Stimulated activated CD4-positive, alpha-beta T cell treated with anti-CD3 and anti-CD28 coated beads, TNF-alpha, amount 100 ng/mL, for 48 hours (primary cell): ENCODE measurements at regions not wholly inside any gene's neighbourhood (a gene's known extent, or its start where the extent isn't known, plus 50 kb on each side); places are given as distances from the start of the nearest gene placed in this dataset.
"Not testable (repeated sequence)": the region's sequence is repeated elsewhere in the genome, so short reads cannot be mapped to it uniquely, and the experiment has no call there.

ENCODE experiments used
- DNase-seq, 3 donors: peaks; one replicate each; pipeline ENCODE4 v3.0.0-alpha.2; 2020; ENCODE audit warnings: low read depth in 3 of 3

GRCh38 chr4:33996075-33996718 is 2248.1 kb downstream of the ARAP2 start:
- no peak for DNase-seq

- DNase-seq, result no peak
These were observed 2246.0 kb downstream of the ARAP2 start for GRCh38 chr4:33998291-33998690.

- DNase-seq, result no peak
These were observed 2244.0 kb downstream of the ARAP2 start for GRCh38 chr4:34000356-34000755.

- DNase-seq, result not testable (repeated sequence)
These were observed 2237.8 kb downstream of the ARAP2 start for GRCh38 chr4:34006540-34006939.

- DNase-seq, result no peak
These were observed 2234.4 kb downstream of the ARAP2 start for GRCh38 chr4:34009951-34010350.

GRCh38 chr4:34010751-34011519 is 2233.4 kb downstream of the ARAP2 start:
- no peak for DNase-seq

GRCh38 chr4:34035225-34035624 is 2209.1 kb downstream of the ARAP2 start:
- DNase-seq, result no peak

- no peak for DNase-seq
These were observed 2207.0 kb downstream of the ARAP2 start for GRCh38 chr4:34037280-34037679.

- no peak for DNase-seq
These were observed 2204.5 kb downstream of the ARAP2 start for GRCh38 chr4:34039766-34040165.

GRCh38 chr4:34043131-34043530 is 2201.2 kb downstream of the ARAP2 start:
- DNase-seq, result no peak

- no peak for DNase-seq
These were observed 2197.7 kb downstream of the ARAP2 start for GRCh38 chr4:34046580-34046979.

- no peak for DNase-seq
These were observed 2197.0 kb downstream of the ARAP2 start for GRCh38 chr4:34047363-34047762.

- DNase-seq, result no peak
These were observed 2178.2 kb downstream of the ARAP2 start for GRCh38 chr4:34066126-34066525.

- DNase-seq, result no peak
These were observed 2152.9 kb downstream of the ARAP2 start for GRCh38 chr4:34091451-34091850.

- DNase-seq, result no peak
These were observed 2150.2 kb downstream of the ARAP2 start for GRCh38 chr4:34094114-34094513.

- DNase-seq, result no peak
These were observed 2139.0 kb downstream of the ARAP2 start for GRCh38 chr4:34105311-34105710.

- no peak for DNase-seq
These were observed 2135.9 kb downstream of the ARAP2 start for GRCh38 chr4:34108391-34108790.

- no peak for DNase-seq
These were observed 2131.7 kb downstream of the ARAP2 start for GRCh38 chr4:34112573-34112972.

- DNase-seq, result no peak
These were observed 2105.9 kb downstream of the ARAP2 start for GRCh38 chr4:34138385-34138784.

GRCh38 chr4:34139346-34139745 is 2105.0 kb downstream of the ARAP2 start:
- no peak for DNase-seq

GRCh38 chr4:34148322-34148908 is 2095.9 kb downstream of the ARAP2 start:
- no peak for DNase-seq

GRCh38 chr4:34157547-34157946 is 2086.8 kb downstream of the ARAP2 start:
- no peak for DNase-seq

- no peak for DNase-seq
These were observed 2085.4 kb downstream of the ARAP2 start for GRCh38 chr4:34158878-34159277.
